GM19351 (cell line): ENCODE measurements at regions not wholly inside any gene's neighbourhood (a gene's known extent, or its start where the extent isn't known, plus 50 kb on each side); places are given as distances from the start of the nearest gene placed in this dataset.
"Not testable (repeated sequence)": the region's sequence is repeated elsewhere in the genome, so short reads cannot be mapped to it uniquely, and the experiment has no call there.

Source experiments
- ATAC-seq: cut with Tn5 transposase; IDR thresholded peaks from one replicate; pipeline ENCODE4 v1.9.1; 2021; ENCODE audit warnings: mild to moderate bottlenecking, moderate library complexity; ENCODE audit not compliant: unreplicated experiment

DNA sequence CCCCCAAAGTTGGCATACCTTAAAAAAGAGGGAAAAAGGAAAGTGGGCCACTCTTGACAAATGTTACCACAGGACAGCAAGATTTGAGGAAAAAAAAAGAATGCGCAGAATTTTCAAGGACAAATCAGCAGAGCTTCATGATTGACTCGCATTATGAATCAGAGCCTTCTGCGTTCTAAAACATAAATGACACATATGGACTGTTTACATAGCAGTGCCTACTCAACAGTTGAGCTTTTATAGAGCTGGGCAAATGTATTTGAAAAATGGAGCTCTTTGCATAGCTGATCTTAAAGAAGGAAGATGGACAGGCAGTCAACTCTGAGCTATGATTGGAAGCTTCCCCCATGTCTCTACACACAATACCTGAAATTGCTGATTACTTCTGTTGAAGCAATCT lies 213.2 kb upstream of the NT5E start:
- no peak for ATAC-seq

DNA sequence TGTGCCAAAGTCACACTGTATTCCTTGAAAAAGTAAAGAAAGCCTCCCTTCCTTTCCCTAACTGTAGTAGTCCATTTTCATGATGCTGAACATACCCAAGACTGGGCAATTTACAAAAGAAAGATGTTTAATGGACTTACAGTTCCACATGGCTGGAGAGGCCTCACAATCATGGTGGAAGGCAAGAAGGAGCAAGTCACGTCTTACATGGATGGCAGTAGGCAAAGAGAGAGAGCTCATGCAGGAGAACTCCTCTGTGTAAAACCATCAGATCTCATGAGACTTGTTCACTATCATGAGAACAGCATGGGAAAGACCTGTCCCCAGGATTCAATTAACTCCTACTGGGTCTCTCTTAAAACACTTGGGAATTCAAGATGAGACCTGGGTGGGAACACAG lies 222.5 kb upstream of the NT5E start:
- ATAC-seq = not testable (repeated sequence)

DNA sequence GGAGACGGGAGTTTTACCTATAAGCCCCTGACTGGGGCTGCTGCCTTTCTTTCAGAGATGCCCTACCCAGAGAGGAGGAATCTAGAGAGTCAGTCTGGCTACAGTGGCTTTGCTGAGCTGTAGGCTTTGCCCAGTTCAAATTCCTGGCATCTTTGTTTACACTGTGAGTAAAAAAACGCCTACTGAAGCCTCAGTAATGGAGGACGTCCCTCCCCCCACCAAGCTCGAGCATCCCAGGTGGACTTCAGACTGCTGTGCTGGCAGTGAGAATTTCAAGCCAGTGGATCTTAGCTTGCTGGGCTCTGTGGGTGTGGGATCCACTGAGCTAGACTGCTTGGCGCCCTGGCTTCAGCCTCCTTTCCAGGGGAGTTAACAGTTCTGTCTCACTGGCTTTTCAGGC lies 237.1 kb upstream of the NT5E start:
- ATAC-seq = not testable (repeated sequence)

DNA sequence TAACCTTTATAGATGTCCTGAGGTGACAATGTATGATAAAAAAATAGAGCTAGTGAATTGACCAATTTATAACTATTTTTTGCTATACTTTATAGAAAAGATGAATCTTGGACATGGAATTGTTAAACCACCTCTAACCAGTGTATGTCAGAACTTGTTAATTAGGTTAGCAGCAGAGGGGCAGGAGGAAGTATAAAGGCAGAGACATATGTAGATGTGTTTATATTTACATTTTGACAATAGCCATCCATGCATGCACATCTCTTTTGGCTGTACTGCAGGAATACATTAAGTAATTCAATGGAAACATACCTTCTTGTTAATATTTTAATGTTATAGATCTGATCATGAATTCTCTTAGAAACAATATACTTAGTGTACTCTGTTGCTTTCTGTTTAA lies 254.6 kb upstream of the NT5E start:
- ATAC-seq = no peak

DNA sequence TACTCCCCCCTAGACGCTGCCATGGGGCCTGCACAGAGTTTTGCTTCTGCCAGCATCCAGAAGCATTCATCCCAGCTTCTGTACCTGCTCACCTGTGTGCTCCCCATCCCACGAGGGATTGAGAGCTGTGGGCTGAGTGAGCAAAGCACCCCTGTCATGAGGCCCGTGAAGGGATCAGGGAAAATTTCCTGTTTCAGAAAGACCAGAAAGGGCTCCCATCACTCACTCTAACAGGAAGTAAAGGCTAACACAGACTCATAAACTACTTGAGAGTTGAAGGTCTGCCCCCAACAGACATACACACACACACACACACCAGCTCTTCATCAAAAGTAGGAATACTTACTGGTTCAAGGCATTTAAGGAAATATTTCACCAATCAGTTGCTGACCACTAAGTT lies 256.5 kb upstream of the NT5E start:
- ATAC-seq = no peak

DNA sequence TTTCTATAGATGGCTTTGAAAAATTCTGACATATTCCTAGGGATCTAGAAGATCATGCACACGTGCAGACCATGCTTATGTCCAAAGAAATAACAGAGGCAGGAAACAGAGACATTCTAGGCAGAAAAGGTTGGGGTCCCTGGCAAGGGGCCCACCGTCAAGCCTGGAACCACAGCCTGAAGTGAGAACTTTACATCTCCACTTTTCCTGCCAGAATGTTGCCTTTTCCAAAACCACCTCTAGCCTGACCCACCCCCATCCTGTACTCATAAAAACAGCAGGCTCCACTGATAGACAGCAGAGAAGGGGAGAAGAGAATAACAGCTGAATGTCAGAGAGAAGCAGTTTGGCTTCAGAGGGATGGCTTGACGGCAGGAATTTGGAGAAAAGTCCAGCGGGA lies 257.3 kb upstream of the NT5E start:
- no peak for ATAC-seq

DNA sequence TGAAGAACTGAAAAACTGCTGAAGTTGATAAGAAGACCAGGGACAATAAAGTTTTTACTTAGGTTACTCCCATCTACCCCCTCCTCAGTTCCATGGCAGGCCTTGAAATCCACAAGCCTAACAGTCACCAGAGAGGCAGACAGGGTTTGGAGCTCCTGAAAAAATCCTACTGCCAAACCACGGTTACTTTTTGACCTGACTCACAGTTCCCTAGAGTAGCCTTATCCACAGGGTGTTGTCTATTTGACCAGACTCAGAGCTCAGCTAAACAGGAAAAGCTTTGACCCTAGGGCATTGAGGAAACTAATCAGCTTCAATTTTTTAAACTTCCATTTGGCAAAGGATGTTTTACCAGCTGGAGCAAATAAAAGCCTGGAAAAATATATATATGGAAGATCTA lies 257.7 kb upstream of the NT5E start:
- ATAC-seq = no peak

DNA sequence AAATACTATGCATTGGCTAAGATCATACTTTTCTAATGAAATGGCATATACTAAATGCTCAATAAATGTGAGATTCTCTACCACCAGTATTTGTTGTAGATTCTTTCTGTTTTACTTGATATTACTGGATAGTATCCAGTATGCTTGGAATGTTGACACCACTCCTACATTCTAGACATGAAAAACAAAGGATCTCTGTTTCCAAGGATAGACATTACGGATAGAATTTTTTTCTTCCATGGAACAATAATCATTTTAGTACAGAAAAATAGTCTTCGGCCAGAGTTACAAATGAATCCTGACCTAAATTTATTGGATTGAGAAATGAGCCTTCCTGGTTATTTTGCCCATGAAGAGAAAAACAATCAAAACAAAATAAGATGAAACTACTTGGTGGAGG lies 258.2 kb upstream of the NT5E start:
- ATAC-seq = no peak

DNA sequence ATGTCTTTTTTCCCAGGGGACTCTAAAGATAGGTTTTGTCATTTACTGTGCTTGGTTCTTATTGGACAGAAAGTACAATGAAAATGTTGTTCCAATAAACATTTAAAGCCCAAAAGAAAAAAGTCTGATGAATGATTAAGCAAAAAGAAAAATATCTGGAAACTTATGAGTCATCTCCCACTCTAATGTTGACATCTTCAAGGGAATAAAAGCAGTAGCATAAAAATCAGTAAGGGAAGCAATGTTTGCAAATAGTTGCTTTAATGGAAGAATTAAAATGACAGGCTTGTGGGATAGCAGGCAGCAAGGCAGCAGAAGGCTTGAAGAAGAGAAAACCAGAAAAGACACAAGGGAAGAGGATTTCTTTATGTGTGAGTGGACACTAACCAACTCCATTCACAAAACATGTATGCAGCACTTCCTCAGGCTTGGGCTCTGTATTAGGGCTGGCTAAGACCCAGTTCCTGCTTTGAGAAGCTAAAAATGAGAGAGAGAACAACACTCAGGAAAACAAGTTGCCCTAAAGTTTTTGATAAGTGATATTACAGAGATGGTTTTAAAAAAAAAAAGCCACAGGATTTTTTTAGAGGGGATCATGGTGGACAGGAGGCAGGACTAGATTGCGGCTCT lies 263.2 kb upstream of the NT5E start:
- ATAC-seq = no peak

DNA sequence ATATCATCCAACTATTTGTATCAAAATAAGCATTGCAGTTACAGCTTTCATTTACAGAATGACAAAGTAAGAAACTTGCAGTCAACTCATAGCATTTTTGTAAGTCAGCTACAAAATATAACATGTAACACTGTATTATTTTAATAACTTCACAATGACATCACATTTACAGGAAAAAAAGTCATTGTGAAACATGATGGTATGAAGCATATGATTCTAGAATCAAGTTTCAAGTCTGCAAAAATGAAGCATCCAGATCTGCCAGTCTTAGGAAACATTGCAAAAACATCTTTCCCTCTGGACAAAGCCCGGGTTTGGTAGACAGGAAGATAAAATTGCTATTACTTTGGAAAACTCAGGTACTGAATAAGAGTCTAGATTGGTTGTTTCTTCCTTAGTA lies 263.9 kb upstream of the NT5E start:
- no peak for ATAC-seq

DNA sequence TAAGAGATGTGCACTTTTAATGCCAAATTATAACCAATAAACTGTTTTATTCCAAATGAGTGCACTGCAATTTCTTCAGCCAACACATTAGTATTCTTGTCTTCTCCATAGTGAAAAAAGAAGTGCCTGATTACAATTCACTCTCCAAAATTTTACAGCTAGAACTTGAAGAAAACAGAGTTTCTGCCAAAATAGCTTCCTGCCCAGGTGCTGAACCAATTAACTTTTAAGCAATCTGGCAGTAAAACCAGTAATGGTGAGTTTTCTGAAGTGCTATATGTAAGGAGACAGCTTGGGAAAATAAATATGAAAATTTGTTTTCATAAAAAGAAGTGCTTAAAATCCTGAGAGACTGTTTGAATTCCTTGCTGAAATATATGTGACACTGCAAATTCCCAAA lies 266.0 kb upstream of the NT5E start:
- no peak for ATAC-seq

DNA sequence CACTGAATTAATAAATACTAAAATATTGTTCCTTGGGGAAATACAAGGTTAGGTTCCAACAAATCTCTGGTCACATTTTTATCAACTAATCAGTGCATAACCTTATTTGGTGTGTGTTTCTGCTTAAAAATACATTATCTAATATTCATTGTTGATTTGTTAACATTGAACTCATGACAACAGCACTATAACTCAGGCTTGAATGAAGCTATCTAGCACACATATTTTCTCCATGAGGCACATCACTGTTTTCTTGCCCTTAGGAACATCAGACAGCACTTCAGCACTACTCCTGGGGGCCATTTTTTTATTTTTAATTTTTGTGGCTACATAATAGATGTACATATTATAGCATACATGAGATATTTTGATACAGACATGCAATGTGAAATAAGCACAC lies 277.2 kb upstream of the NT5E start:
- ATAC-seq = no peak

DNA sequence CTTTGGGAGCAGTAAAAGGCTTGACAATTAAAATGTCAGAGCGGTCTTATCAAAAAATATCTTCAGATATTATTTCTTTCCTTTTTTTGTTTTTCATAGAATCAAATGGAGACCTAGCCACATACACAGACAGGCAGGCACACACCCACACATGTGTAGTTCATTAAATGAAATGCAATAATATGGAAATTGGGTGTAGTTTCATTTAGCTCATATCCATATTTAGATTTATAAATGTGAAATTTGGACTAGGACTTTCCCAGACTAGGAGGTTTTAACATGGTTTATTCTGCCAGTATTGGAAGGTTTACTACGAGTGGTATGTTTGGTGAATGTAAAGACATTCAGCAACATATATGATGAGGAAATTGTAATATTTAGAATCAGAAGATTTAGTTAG lies 277.7 kb upstream of the NT5E start:
- no peak for ATAC-seq

DNA sequence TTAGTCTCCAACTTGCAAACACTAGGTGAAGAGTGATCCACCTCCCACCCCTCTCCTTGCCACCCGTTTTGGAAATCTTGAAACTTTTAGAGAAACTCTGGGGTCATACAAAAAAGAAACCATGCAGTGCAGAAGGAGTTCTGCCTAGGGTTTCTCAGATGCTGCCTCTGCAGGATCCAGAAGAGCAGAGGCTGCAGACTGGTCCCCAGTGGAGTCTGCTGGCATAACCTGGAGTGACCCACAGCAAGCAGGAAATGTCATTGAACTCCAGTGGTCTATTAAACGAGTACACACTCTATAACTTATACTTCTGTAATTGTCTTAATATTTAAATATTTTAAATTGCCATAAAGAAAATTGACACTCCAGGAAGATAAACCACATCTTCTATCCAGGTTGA lies 280.7 kb upstream of the NT5E start:
- no peak for ATAC-seq

DNA sequence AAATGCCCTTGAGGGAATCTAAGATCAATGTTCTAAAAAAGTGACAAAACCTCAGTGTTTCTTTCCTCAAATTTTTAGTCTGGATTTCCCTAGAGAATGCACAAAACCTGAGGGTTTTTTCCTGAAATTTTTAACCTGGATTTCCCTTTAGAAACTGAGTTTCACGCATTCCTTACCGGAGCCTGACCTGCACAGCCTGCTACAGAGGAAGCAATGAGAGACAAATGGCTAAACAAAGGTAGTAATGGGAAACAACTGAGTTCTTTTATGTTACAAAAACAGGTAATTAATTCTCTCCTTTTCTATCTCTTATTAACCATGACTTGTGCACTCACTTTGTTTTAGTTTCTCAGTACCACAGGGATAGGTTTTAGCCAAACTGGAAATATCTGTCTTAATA lies 281.7 kb upstream of the NT5E start:
- no peak for ATAC-seq

DNA sequence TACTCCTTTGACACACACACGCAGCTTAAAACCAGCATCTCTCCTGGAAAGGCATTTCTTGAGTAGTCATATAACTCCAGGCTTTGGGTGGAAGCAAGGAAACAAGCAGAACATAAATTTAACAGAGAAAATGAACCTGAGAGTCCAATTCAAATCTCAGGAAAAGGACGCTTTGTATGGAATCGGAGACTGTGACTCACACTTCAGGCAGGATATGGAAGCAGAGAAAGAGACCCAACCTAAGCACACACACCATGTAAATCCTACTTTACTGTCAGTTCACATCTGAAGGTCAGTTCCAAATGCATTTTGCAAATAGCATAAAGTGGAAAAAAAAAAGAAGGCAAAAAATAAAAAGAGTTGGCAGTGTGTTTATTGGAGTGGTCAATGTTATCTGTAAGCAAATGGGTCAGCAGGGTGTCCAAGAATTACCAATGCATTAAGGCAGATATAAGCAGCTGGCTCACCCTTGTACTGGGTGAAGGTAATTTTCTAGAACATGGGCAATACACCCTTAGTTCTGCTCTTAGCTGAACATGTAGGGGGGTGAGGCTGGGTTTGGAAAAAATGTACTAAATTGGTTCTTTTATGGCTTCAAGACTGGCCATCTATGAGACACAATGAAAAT lies 283.7 kb upstream of the NT5E start:
- ATAC-seq = no peak

DNA sequence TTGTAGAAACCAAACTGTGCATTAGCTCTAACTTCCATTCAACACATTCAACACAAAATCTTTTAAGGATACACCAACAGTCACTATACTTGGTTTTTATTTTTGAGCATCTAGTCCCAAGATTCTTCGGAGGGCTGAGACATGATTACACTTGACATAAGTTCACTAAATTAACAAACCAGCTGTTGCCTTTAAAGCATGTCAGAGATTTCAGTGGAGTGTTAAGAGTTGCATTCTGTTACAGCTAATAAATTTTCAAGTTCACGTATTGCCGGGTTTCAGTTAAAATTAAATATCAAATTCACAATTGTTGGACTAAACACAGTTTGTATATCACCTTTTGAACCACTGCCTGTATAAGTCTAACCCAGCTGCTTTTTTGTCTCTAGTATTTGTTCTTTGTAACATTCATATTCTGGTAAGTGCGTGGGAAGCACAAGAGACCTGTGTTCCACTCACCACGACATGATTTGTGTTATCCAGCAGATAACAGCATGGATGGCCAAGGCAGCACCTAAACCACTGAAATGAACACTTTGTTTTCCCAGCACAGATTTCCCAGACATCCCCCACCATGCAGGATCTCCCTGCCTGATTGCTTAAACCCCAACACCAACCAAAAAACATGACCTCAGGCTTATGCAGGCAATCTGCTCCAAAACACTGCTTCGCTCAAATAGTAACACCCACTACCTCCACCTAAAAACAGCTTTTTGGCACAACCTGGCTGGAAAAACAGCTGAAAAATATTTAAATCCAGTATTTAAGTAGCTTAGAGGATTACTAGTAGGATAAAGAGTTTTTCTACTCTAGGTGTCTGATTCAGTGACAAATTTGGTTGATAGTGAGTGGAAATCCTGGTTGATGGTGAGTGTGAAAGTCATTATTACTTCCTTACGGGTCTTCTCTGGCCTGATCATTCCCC lies 286.5 kb upstream of the NT5E start:
- ATAC-seq = no peak

DNA sequence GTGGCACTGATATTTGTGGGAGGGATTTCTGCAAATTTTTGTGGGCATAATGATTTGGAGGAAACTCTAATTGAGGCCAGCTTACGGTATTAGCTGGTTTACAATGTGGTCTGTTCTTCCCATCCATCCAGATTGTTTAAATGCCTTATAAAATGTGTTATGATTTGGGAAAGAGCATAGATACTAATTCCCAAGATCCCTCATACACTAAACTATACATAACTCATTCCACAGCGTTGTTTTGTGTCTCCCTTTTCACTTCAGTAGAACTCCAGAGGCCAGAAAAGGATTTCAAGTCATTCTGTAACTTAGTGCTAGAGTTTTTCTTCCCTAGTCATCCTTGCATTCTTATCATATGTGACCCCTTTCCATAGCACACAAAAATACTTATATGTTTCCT lies 292.6 kb upstream of the NT5E start:
- no peak for ATAC-seq

DNA sequence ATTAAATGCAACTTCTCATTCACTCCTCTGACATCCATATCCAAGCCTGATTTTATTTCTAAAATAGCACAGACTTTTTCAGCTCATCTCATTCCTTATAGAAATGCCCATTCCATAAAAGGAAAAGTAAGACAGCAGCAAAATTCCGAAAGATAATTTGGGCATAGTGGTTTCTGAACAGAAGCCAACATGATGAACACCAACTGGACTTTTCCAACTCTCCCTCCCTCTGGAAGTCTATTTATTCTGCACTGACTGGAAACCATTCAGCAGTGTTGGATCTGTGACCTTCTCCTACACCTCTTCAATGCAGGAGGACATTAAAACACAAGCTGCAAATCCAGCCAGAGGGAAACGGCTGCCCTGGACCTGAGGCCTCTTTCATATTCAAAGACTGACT lies 306.2 kb upstream of the NT5E start:
- no peak for ATAC-seq

DNA sequence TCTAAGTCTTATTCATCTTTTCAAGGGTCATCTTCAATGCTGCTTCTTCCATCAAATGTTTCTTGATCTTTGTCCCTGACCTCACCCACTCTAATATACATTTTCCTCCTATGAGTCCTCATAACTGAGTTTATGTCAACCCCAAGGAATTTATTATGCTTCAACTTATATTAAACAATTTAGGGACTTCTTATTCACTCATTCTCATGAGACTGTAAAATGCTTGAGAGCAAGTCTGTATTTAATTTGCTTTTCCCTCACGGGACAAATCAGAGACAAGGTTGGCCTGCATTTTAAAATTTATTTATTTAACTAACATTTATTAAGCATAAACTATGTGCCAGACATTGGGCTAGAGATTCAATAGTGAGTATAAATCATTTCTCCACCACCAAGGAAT lies 312.0 kb upstream of the NT5E start:
- no peak for ATAC-seq

DNA sequence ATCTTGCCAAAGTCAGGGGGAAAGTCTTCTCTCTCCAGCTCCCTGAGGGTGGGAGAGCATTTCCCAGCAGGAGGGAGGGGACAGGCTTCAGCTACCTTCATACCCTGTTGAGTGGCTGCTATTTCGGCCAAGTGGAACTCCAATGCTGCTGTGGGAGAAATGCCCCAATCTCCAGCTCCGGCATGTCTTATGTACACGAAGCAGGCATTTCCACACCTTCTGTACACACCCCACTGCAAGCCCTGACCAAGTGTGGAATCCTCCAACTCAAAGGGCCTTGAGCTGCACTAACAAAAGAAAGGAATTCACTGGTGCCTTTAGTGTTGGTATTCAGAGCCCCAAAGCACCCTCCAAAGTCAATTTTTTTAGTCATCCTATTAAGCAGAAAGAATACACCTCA lies 313.6 kb upstream of the NT5E start:
- ATAC-seq = no peak
